ENCODE measurements at regions not wholly inside any gene's neighbourhood (a gene's known extent, or its start where the extent isn't known, plus 50 kb on each side); places are given as distances from the start of the nearest gene placed in this dataset.

DNA sequence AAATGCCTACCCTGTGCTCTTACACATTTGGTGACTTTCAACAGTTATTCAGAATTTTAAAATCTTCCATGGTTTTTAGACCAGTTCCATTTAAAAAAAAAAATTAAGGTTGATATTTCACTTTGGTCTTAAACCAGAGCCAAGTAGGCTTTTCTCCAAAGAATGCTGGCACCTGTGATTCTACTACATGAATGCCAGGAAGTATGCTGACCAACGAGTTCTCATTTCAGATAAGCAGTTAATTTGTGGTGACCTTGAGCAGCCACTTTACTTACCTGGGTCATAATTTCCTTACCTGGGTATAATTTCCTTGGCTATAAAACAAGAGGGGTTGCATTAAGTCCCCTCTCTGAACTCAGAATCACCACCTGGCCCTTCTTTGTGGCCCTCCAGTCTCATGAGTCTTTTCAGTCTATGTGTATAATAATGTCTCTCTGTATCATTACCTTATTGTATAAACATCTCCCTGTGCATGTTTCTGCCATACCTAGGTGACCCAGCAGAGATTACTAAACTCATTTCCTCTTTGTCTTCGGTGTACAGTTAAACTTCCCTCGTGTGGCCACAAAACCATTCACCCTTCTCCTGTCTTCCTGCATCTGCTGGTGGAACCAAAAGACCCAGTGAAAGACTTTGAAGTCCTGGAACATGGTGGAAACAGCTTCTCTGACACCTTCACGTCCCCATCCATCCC, 139.1 kb upstream of the DPT start:
- no peak for DNase-seq
- TF ChIP-seq POLR2A (IDR thresholded peaks at IDR 0.05; ENCODE audit: low read length) (no peak), GATA1 (IDR thresholded peaks at IDR 0.05; ENCODE audit: low read depth, low read length) (no peak)

DNA sequence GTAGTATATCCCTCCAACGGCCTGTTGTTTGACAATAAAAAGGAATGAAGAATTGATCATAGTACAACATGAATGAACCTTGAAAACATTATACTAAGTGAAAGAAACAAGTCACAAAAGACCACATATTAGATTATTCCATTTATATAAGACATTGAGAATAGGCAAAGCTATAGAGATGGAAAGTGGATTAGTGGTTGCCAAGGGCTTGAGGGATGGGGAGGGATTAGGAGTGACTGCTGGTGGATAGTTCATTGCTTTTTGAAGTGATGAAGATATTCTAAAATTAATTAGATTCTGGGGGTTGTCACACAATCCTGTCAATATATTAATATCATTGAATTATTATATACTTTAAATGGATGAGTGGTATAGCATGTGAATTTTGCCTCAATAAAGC, 142.5 kb upstream of the DPT start:
- DNase-seq = no peak
- TF ChIP-seq POLR2A (IDR thresholded peaks at IDR 0.05; ENCODE audit: low read length) = no peak
- no peak for TF ChIP-seq GATA1 (IDR thresholded peaks at IDR 0.05; ENCODE audit: low read depth, low read length)

DNA sequence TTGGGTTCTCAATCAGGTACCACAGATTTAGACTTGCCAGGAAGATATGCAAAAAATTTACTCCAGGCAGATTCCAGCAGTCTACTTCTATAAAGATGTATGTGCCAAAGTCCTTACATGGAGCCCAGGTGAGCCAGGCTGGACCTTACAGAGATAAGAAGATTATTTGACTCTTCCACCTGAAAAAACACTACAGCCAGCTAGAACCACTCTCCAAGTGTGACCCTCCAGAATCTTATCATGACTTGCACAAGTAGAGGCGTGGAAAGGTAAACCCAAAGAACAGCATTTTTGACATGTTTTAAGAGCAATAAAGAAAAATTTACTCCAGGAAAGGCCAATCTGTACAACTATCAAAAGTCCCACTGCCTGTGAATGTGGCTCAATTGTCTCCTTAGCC, 146.8 kb upstream of the DPT start:
- no peak for DNase-seq
- no peak for TF ChIP-seq GATA1 (IDR thresholded peaks at IDR 0.05; ENCODE audit: low read depth, low read length)
- TF ChIP-seq POLR2A (IDR thresholded peaks at IDR 0.05; ENCODE audit: low read length) = no peak

DNA sequence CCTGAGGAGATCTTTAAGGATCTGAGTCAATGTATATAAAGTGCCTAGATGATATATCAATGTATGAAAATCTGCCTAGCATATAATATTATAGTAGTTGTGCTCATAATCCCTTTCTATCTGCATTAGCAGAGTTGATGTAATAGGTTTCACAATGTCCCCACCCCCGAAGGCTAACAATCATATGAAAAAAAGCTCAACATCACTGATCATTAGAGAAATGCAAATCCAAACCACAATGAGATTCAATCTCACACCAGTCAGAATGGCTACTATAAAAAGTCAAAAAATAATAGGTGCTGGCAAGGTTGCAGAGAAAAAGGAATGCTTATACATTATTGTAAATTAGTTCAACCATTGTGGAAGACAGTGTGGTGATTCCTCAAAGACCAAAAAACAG, 147.8 kb upstream of the DPT start:
- DNase-seq = no peak
- TF ChIP-seq POLR2A (IDR thresholded peaks at IDR 0.05; ENCODE audit: low read length) (no peak), GATA1 (IDR thresholded peaks at IDR 0.05; ENCODE audit: low read depth, low read length) (no peak)

DNA sequence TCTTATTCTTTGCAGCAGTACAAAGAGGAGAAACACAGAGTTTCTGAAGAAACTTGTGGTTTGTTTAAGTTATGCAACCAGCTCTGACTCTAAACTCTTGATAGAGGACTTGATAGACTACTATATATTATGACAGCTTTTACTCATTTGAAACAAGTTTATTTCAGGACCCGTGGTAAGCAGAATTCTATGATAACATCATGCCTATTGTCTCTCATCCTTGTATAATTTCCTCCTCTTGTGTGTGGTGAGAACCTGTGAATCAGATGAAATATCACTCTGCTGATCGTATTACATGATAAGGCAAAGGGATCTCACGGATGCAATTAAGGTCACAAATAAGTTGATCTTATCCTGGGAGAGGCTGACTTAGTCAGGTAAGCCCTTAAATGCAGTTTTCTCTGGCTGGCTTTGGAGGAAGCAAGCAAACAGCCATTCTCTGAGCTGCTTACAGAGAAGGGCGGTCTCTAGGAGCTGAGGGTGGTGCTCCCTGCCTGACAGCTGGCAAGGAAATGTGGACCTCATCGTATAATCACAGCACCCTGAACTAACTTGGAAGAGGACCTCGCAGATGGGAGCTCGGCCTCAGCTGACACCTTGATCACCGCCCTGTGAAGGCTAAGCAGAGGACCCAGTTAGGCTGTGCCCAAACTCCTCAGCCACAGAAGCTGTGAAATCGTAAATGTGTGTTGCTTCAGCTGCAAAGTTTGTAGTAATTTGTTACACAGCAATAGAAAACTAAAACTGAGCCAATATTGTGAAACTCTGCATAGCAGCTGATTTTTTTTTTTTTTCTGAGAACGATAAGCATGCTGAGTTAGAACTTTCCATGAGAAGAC, 151.1 kb upstream of the DPT start:
- no peak for DNase-seq
- no peak for TF ChIP-seq POLR2A (IDR thresholded peaks at IDR 0.05; ENCODE audit: low read length)

DNA sequence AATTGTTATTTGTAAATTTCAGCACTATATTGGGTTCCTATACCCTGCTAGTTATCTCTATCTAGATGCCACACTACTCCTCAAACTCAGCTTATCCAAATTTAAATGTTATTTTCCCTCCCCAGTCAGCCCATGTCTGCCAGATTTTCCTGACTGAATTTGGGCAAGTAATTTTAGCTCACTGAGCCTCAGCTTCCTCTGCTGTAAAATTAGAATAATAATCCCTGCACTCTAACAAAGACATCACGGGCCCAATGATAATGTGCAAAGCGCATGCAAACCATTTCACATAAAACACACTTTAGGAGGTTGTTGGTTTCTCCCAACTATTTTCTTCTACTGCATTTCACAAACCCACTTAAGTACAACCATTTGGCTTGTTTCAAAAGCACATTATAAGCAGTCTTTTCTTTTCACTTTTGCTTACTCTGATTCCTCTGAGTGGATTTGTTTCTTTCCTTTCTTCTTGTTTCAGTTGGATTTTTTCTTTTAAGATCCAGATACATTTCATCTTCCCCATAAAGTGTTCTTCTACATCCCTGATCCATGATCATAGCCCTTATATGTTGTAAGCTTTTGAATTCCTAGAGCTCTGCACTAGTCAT, 152.8 kb upstream of the DPT start:
- TF ChIP-seq POLR2A (IDR thresholded peaks at IDR 0.05; ENCODE audit: low read length) = no peak
- no peak for TF ChIP-seq GATA1 (IDR thresholded peaks at IDR 0.05; ENCODE audit: low read depth, low read length)
- DNase-seq = no peak

DNA sequence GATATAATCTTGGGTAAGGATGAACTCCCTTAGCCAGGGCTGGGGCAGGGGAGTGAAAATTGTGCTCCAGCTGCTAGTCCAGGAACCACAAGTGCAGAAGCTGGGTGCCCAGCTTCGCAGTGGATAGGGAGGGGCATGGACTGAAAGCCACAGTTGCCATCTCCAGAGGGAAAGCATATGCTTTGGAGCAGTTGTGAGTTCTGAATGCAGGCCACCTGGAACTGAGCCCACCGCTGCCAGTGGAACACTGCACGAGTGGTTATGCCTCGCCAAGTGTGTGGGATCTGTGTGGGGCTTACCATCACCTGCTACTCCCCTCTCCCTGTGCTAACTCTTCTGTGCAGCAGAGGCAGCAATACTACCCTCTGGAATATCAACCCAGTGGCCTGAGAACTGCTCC, 158.4 kb upstream of the DPT start:
- no peak for DNase-seq
- TF ChIP-seq POLR2A (IDR thresholded peaks at IDR 0.05; ENCODE audit: low read length) (no peak), GATA1 (IDR thresholded peaks at IDR 0.05; ENCODE audit: low read depth, low read length) (no peak)

DNA sequence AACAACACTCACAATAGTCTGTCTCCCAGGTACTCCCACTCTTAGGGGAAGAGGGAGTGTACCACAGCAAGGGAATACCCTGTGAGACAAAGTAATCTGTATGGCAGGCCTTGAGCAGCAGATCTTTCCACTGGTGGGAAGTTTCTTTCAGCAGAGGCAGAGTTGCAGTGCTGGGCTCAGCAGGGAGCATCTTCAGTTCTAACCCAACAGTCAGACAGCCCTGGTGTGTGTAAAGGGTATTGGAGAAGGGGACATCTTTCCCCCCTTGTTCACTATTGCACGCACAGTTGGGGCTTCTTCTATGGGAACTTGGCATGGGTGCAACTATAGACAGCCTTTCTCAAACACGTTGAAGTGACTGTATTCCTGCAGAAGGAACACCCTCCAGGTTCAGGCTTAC, 159.4 kb upstream of the DPT start:
- no peak for DNase-seq
- no peak for TF ChIP-seq POLR2A (IDR thresholded peaks at IDR 0.05; ENCODE audit: low read length)
- no peak for TF ChIP-seq GATA1 (IDR thresholded peaks at IDR 0.05; ENCODE audit: low read depth, low read length)

DNA sequence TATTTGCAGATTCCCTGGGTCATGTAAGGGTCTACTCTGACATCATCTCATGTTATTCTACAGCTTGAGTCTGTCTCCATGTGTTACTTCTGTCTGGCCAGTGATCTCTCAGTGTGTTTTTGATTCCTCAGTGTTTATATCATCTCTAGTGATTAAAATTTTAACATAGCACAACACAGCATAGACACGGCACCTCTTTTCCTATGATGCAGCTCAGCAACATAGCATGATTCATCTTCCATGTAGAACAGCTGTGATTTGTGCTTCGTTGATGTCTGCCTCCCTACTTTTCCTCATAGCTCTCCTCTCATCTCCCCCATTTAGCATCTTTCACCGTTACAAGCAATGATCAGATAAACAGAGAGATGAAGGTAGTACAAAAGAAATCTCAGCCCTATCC, 163.9 kb upstream of the DPT start:
- no peak for DNase-seq
- TF ChIP-seq POLR2A (IDR thresholded peaks at IDR 0.05; ENCODE audit: low read length) (no peak), GATA1 (IDR thresholded peaks at IDR 0.05; ENCODE audit: low read depth, low read length) (no peak)

DNA sequence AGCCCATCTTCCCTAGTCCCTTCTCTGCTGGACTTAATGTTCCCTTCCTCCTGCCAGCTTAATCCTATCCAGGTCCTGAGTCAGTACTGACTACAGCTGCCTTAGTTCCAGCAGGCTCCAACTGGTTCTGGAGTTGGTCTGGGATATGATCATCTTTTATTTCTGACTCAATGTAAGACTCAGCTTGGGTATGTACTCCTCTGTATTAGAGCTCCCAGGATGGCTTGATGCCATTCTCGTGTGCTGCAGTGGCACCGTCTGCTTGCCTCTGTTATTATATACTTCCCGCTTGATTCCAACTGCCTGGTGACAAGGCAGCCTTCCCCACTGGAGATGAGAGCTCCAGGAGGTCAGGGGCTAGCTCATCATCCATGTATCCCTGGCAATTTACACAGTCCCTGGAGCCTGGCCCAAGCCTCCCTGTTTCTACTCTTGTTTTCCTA, 164.4 kb upstream of the DPT start:
- TF ChIP-seq POLR2A (IDR thresholded peaks at IDR 0.05; ENCODE audit: low read length) = no peak
- TF ChIP-seq GATA1 (IDR thresholded peaks at IDR 0.05; ENCODE audit: low read depth, low read length) = no peak

DNA sequence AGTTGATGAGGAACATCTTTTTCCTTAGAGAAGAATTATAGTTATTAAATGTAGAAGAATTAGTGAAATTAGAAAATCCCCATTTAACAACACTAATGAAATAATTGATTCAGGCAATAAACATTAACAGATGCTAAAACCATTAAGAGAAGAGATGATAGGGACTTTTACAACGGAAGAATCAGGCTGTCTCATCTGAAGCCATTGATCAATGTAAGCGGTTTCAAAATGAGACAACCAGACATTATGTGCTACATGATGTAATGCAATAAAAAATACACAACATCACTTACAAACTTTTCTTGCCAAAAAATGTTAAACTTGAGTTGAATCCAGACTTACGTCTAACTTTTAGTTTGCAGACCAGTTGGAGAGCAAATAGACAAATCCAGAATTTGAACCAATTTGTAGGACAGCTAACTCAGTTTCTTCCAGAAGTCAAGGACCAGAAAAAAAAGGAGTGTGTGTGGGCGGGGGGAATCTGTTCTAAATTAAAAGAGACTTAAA, 165.4 kb upstream of the DPT start:
- no peak for TF ChIP-seq POLR2A (IDR thresholded peaks at IDR 0.05; ENCODE audit: low read length)
- no peak for TF ChIP-seq GATA1 (IDR thresholded peaks at IDR 0.05; ENCODE audit: low read depth, low read length)
- no peak for DNase-seq

More for the DNA sequence above, 164.4 kb upstream of the DPT start:
- DNase-seq = no peak

DNA sequence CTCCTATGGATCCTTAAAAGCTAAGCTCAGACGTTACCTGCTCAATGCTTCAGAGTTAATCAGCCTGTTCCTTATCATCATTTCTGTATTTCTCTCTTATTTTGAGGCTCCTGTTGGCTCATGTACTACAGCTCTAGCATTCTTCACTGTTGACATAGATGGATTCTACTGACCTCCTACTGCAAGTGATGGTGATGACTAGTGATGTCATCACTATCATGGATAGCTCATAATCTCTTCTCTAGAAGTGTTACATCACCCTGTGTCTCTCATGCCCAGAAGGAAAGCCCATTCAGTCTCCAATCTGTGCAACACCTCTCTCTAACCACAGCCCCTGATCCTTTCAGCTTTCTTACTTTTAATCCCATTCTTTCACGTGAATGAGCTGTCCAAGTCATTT, 168.2 kb upstream of the DPT start:
- no peak for DNase-seq
- TF ChIP-seq POLR2A (IDR thresholded peaks at IDR 0.05; ENCODE audit: low read length) (no peak), GATA1 (IDR thresholded peaks at IDR 0.05; ENCODE audit: low read depth, low read length) (no peak)

DNA sequence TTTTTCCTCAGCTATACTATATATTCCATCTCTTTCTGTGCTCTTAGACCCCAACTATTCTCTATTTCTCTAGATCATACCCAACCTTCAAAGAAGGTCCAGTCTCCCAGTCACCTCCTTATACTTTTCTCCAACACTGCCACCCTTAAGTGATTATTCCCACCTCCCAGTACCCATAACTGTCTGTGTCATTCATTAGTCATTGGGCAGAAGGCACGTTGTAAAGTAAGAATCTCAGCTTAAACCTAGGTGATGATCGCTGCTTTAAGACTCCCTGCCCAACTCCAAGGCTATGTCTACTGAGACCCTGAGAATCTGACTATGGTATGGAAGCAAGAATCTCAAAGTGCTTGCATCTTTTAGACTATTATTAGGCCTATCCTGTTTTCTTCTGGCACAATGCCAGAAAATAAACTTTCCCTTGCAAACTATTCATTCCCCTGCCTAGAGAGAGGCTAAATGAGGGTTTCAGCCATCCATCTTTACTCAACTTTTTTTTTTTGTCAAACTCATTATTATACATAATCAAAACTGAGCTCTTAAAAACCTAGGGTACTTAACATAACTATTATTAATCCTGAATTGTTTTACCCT, 174.3 kb upstream of the DPT start:
- no peak for DNase-seq
- no peak for TF ChIP-seq POLR2A (IDR thresholded peaks at IDR 0.05; ENCODE audit: low read length)
- TF ChIP-seq GATA1 (IDR thresholded peaks at IDR 0.05; ENCODE audit: low read depth, low read length) = no peak

DNA sequence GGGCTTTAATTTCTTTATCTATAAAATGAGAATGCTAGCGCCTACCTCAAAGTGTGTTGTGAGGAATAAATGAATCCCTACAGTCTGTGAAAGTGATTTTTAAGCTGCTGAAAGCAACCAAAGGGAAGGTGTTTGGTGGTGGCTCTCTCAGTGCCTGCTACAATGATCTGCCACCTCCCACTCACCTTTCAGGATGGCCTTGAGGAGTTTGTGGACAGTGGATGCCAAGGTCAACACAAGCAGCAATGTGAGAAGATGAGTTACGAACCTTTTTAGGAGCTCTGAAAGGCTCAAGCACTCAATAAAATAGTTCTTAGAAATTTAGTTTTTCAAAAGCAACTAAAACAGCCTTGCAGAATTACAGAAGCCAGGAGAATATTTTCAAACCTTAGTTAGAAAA, 176.6 kb upstream of the DPT start:
- DNase-seq = no peak
- TF ChIP-seq GATA1 (IDR thresholded peaks at IDR 0.05; ENCODE audit: low read depth, low read length) = no peak
- TF ChIP-seq POLR2A (IDR thresholded peaks at IDR 0.05; ENCODE audit: low read length) = no peak
